ENCODE measurements at regions not wholly inside any gene's neighbourhood (a gene's known extent, or its start where the extent isn't known, plus 50 kb on each side); places are given as distances from the start of the nearest gene placed in this dataset.

GRCh38 chr5:104785097-104785496, 1222.5 kb upstream of the NUDT12 start:
- no peak for TF ChIP-seq EZH2 (IDR thresholded peaks at IDR 0.05; ENCODE audit: borderline replicate concordance, low read length)
- no peak for TF ChIP-seq CTCF (conservative IDR thresholded peaks at IDR 0.05 in 1 of 2, IDR thresholded peaks at IDR 0.05 in 1 of 2; ENCODE audit: extremely low read depth in 1 of 2, insufficient read depth in 1 of 2, low read depth in 1 of 2, low read length in 2 of 2)

All from mammary epithelial cell (primary cell).